Lower lobe of right lung (tissue), 2 donors: ENCODE measurements at regions not wholly inside any gene's neighbourhood (a gene's known extent, or its start where the extent isn't known, plus 50 kb on each side); places are given as distances from the start of the nearest gene placed in this dataset.

Source experiments
- ATAC-seq, 2 donors: fragments of 200-7000 bp; cut with Tn5 transposase; one replicate each; pipeline ENCODE4 v1.9.1; 2020 to 2022; ENCODE audit warnings: mild to moderate bottlenecking in 2 of 2, moderate library complexity in 2 of 2
- DNase-seq: peaks from one replicate; pipeline ENCODE4 v3.0.0-alpha.2; 2020
- H3K27ac ChIP-seq: fragments of 200-600 bp; one replicate; pipeline ENCODE4 v1.8.0; 2022
- H3K27me3 ChIP-seq: fragments of 200-600 bp; one replicate; pipeline ENCODE4 v1.8.0; 2022; ENCODE audit warnings: low read depth
- H3K36me3 ChIP-seq: fragments of 200-600 bp; one replicate; pipeline ENCODE4 v1.8.0; 2022; ENCODE audit warnings: mild to moderate bottlenecking
- H3K4me1 ChIP-seq: fragments of 200-600 bp; one replicate; pipeline ENCODE4 v1.8.0; 2022
- H3K4me3 ChIP-seq: fragments of 200-600 bp; one replicate; pipeline ENCODE4 v1.8.0; 2022; ENCODE audit warnings: mild to moderate bottlenecking
- H3K9me3 ChIP-seq: fragments of 200-600 bp; one replicate; pipeline ENCODE4 v1.8.0; 2022
- CTCF ChIP-seq: fragments of 200-600 bp; IDR thresholded peaks from one replicate; pipeline ENCODE4 v1.8.0; 2022; ENCODE audit warnings: antibody characterized with exemption, mild to moderate bottlenecking
- intact Hi-C: fragments of 100-400 bp; cut with DNase I; formaldehyde crosslinking; loops from one replicate; pipeline ENCODE4 v1.11.0; 2022
- donor health status: DM: no; HTN: yes; CAD: no; lungs with severe emphysema.

DNA sequence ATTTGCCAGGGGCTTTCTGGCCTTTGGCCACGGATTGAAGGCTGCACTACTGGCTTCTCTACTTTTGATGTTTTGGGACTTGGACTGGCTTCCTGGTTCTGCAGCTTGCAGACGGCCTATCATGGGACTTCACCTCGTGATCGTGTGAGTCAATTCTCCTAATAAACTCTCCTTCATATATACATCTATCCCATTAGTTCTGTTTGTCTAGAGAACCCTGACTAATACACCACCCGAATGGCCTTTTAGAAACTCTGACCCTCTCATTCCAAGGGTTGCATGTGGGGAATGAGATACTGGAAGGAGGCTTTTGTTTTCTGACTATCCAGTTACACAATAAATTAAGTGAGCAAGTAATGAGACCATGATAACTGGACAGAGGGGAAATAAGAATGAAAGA is 430.7 kb downstream of the CDH2 start:
- Histone ChIP-seq H3K4me3 (no peak overlapping the region), H3K9me3 (no peaks in the 10 kb centered on the region), H3K27me3 (no peaks in the 10 kb centered on the region), H3K36me3 (no peaks in the 10 kb centered on the region), H3K4me1 (no peaks in the 10 kb centered on the region), H3K27ac (no peak overlapping the region)
- TF ChIP-seq CTCF = no peak
- intact Hi-C loops = no loop called here
- DNase-seq (no peak), ATAC-seq (no peak)

DNA sequence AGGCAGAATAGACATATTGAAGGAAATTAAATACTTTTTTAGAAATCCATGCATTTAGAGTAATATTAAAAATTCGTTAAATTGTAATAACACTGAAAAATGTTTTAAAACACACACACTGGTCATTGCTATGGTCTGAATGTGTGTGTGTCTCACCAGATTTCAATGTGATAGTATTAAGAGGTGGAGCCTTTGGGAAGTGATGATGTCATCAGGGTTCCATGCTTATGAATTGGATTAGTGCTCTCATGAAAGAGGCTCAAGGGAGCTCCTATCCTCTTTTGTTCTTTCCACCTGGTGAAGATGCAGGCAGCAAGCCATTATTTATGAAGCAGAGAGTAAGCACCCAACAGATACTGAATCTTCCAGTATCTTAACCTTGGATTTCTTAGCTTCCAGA is 441.8 kb downstream of the CDH2 start:
- Histone ChIP-seq H3K4me3 (no peak overlapping the region), H3K9me3 (no peaks in the 10 kb centered on the region), H3K4me1 (no peaks in the 10 kb centered on the region), H3K27ac (no peak overlapping the region), H3K27me3 (no peaks in the 10 kb centered on the region), H3K36me3 (no peaks in the 10 kb centered on the region)
- ATAC-seq = no peak
- intact Hi-C loops = no loop called here
- DNase-seq = no peak
- no peak for TF ChIP-seq CTCF

DNA sequence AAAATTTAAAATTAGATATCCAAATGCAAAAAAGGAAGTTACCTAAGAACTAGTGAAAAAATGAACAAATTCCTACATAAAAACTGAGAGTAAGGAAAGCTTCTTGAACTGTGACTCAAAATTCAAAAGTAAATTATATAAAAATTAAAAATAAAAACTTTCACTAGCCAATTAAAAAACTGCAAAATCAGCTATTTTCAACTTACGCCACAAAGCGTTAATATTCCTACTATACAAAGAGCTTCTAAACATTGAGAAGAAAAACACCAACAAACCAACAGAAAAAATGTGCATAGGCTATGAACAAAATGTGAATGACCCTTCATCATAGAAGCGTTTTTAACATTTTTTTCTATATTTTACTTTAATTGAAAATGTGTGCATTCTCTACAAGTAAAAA is 445.7 kb downstream of the CDH2 start:
- intact Hi-C loops = no loop called here
- H3K4me3 ChIP-seq = no peak overlapping the region
- no peak for DNase-seq
- no peaks in the 10 kb centered on the region for H3K4me1 ChIP-seq
- H3K27me3 ChIP-seq = no peaks in the 10 kb centered on the region
- no peak overlapping the region for H3K27ac ChIP-seq
- TF ChIP-seq CTCF = no peak
- no peaks in the 10 kb centered on the region for H3K36me3 ChIP-seq
- no peak for ATAC-seq
- H3K9me3 ChIP-seq = peaks cover 4% of the 10 kb centered on the region

DNA sequence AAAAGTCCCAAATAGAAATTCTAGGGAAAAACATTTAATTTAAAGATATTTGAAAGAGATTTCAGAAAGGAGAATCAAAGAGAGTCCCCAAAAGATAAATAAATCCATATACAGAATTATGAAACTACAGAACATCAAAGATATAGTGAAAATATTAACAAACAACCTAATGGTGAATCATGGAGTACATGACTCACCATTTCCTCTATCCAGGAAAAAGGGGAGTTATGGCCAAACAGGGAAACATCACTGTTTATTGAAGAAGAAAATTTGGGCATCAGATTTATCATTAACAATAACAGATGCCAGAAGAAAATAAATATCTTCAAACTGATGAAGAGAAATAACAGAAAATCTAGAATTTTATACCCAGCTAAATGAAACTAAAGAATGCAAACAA is 448.3 kb downstream of the CDH2 start:
- no peaks in the 10 kb centered on the region for H3K36me3 ChIP-seq
- intact Hi-C loops = loop anchor here (10.0 kb wide), 1 partner anchor 56 kb away; no protein-coding TSS in a partner anchor
- TF ChIP-seq CTCF = no peak
- H3K27me3 ChIP-seq = no peaks in the 10 kb centered on the region
- H3K9me3 ChIP-seq = peaks cover 4% of the 10 kb centered on the region
- H3K27ac ChIP-seq = no peak overlapping the region
- DNase-seq (no peak), ATAC-seq (no peak)
- H3K4me1 ChIP-seq = no peaks in the 10 kb centered on the region
- no peak overlapping the region for H3K4me3 ChIP-seq

DNA sequence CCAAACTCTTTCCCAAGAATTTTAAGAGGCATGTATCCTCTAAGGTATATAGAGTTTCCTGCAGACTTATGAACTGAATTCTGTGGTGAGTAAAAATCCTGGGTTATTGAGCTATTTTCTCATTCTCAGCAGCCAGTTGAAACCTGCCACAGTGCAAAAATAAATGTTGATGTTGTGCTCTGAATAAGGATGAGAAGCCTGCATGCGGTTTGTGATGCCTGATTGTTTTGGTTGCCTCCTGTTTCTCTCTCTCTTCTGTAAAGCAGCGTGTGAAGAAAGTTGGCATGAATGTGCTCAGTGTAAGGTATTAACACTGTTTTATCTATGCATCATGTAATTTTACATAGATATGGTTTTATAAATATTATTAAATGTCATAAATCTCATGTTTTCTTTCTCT is 452.6 kb downstream of the CDH2 start:
- DNase-seq (no peak), ATAC-seq (no peak)
- Histone ChIP-seq H3K4me3 (no peak overlapping the region), H3K9me3 (peaks cover 4% of the 10 kb centered on the region), H3K36me3 (no peaks in the 10 kb centered on the region), H3K4me1 (no peaks in the 10 kb centered on the region), H3K27ac (no peak overlapping the region), H3K27me3 (no peaks in the 10 kb centered on the region)
- intact Hi-C loops = loop anchor here (10.0 kb wide), 1 partner anchor 60 kb away; no protein-coding TSS in a partner anchor
- no peak for TF ChIP-seq CTCF

DNA sequence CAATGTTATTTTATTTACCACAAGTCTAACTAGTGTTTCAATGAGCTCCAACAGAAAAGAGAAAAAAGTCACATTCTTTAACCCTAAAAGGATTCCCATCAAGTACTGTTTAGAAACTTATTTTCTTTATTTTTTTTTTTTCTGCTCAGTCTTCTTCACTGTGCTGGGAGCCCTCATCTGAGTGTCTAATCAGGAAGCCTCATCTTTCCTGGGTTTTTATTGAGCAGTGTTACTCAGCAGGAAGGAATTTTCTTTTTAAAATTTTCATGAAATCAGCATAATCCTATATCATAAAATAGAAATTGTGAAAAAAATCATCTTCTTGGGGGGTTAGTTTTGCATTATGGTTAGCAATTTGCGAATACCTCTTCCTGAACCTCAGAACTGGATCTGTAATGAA is 453.8 kb downstream of the CDH2 start:
- Histone ChIP-seq H3K9me3 (peaks cover 2% of the 10 kb centered on the region), H3K27me3 (no peaks in the 10 kb centered on the region), H3K36me3 (no peaks in the 10 kb centered on the region), H3K4me1 (no peaks in the 10 kb centered on the region), H3K4me3 (no peak overlapping the region), H3K27ac (no peak overlapping the region)
- DNase-seq (no peak), ATAC-seq (no peak)
- TF ChIP-seq CTCF = no peak
- intact Hi-C loops = loop anchor here (10.0 kb wide), 1 partner anchor 62 kb away; no protein-coding TSS in a partner anchor
